Keratinocyte (primary cell): ENCODE measurements at regions not wholly inside any gene's neighbourhood (a gene's known extent, or its start where the extent isn't known, plus 50 kb on each side); places are given as distances from the start of the nearest gene placed in this dataset.

Source experiments
- DNase-seq: peaks from one replicate; pipeline ENCODE4 v3.0.0-alpha.2; 2011; ENCODE audit warnings: low read depth, missing footprints, low spot score
- FAIRE-seq: peaks from 2 replicates; lab custom pipeline; 2011; peaks lifted over from hg19 to GRCh38; lab: Jason Lieb, UNC
- H2AFZ ChIP-seq: 2 replicates; pipeline ENCODE4 v1.6.0; 2012; ENCODE audit warnings: low read length, control low read depth, inconsistent platforms; ENCODE audit not compliant: control insufficient read depth
- H3K27ac ChIP-seq: 2 replicates; pipeline ENCODE4 v1.5.1; 2011; ENCODE audit warnings: low read length; ENCODE audit not compliant: control insufficient read depth, insufficient read depth
- H3K27me3 ChIP-seq: 3 replicates; pipeline ENCODE4 v1.6.0; 2011; ENCODE audit warnings: low read length; ENCODE audit not compliant: control insufficient read depth, insufficient read depth; ENCODE audit errors: extremely low read depth
- H3K36me3 ChIP-seq, 2 experiments: 2 replicates in 1 of 2; 3 replicates in 1 of 2; pipeline ENCODE4 v1.5.1; 2011; ENCODE audit warnings: low read length in 2 of 2, mild to moderate bottlenecking in 1 of 2; ENCODE audit not compliant: control insufficient read depth in 2 of 2, insufficient read depth in 2 of 2; ENCODE audit errors: extremely low read depth in 1 of 2
- H3K4me1 ChIP-seq: 3 replicates; pipeline ENCODE4 v1.5.1; 2011; ENCODE audit warnings: low read length; ENCODE audit not compliant: control insufficient read depth, insufficient read depth; ENCODE audit errors: extremely low read depth
- H3K4me2 ChIP-seq: 3 replicates; pipeline ENCODE4 v1.6.0; 2011; ENCODE audit warnings: low read depth, low read length; ENCODE audit not compliant: control insufficient read depth, insufficient read depth; ENCODE audit errors: extremely low read depth
- H3K4me3 ChIP-seq, 3 experiments: fragments of 200-600 bp in 1 of 3; sonication (generic) in 1 of 3; 2 replicates in 2 of 3; 3 replicates in 1 of 3; pipeline ENCODE4 v1.5.1; 2011 to 2016; ENCODE audit warnings: low read length in 3 of 3, mild to moderate bottlenecking in 3 of 3, control low read depth in 2 of 3, inconsistent platforms in 1 of 3, low read depth in 1 of 3, mixed read lengths in 1 of 3, mixed run types in 1 of 3, moderate library complexity in 1 of 3; ENCODE audit not compliant: control insufficient read depth in 2 of 3, insufficient read depth in 2 of 3; ENCODE audit errors: extremely low read depth in 1 of 3
- H3K79me2 ChIP-seq: 2 replicates; pipeline ENCODE4 v1.6.0; 2012; ENCODE audit warnings: low read length; ENCODE audit not compliant: control insufficient read depth, insufficient read depth
- H3K9ac ChIP-seq: 3 replicates; pipeline ENCODE4 v1.6.0; 2011; ENCODE audit warnings: low read length; ENCODE audit not compliant: control insufficient read depth, insufficient read depth; ENCODE audit errors: extremely low read depth
- H3K9me1 ChIP-seq: 3 replicates; pipeline ENCODE4 v1.6.0; 2011; ENCODE audit warnings: low read length; ENCODE audit not compliant: control insufficient read depth, insufficient read depth; ENCODE audit errors: extremely low read depth
- H3K9me3 ChIP-seq: 2 replicates; pipeline ENCODE4 v1.5.1; 2012; ENCODE audit warnings: low read depth, low read length; ENCODE audit not compliant: control insufficient read depth
- H4K20me1 ChIP-seq: 3 replicates; pipeline ENCODE4 v1.6.0; 2011; ENCODE audit warnings: low read length; ENCODE audit not compliant: control insufficient read depth, insufficient read depth; ENCODE audit errors: extremely low read depth
- CTCF ChIP-seq, 3 experiments: IDR thresholded peaks in 1 of 3; conservative IDR thresholded peaks in 1 of 3; optimal IDR thresholded peaks in 1 of 3; 2 replicates in 2 of 3; 3 replicates in 1 of 3; pipeline versions ENCODE3 to v1.5.1; 2011; ENCODE audit warnings: low read length in 3 of 3, mild to moderate bottlenecking in 3 of 3, moderate library complexity in 2 of 3, control low read depth in 1 of 3, inconsistent platforms in 1 of 3; ENCODE audit not compliant: insufficient read depth in 2 of 3; ENCODE audit errors: extremely low read depth in 1 of 3
- EZH2 ChIP-seq: IDR thresholded peaks from one replicate; pipeline ENCODE4 v1.6.1; 2012; ENCODE audit warnings: inconsistent platforms, mild to moderate bottlenecking, low read length, moderate library complexity
- dilution Hi-C: fragments of 300-500 bp; cut with MboI; formaldehyde crosslinking; loops from one replicate; pipeline ENCODE4 v1.7.0; 2020; ENCODE audit warnings: low sequenced_read_pairs; ENCODE audit not compliant: extremely low pct_ligation_motif_present

GRCh38 chr2:147792966-147793617 is 51.7 kb upstream of the ACVR2A start:
- no peaks in the 10 kb centered on the region for H3K4me1 ChIP-seq
- H3K9me3 ChIP-seq, result no peaks in the 10 kb centered on the region
- H3K27ac ChIP-seq, result no peak overlapping the region
- TF ChIP-seq CTCF (optimal IDR thresholded peaks at IDR 0.05 in 1 of 3, IDR thresholded peaks at IDR 0.05 in 1 of 3, conservative IDR thresholded peaks at IDR 0.05 in 1 of 3; ENCODE audit: extremely low read depth in 1 of 3, insufficient read depth in 2 of 3, low read length in 3 of 3) (no peak), EZH2 (no peak)
- H3K27me3 ChIP-seq, result no peaks in the 10 kb centered on the region
- H3K4me2 ChIP-seq, result no peak overlapping the region
- no peaks in the 10 kb centered on the region for H3K79me2 ChIP-seq
- no peak for DNase-seq
- no peak for FAIRE-seq
- H3K4me3 ChIP-seq, result no peak overlapping the region
- H4K20me1 ChIP-seq, result no peaks in the 10 kb centered on the region
- no peak overlapping the region for H3K9ac ChIP-seq
- no peaks in the 10 kb centered on the region for H3K9me1 ChIP-seq
- no peaks in the 10 kb centered on the region for H3K36me3 ChIP-seq
- dilution Hi-C loops, result no loop called here
- no peak overlapping the region for H2AFZ ChIP-seq

- H3K9me3 ChIP-seq, result no peaks in the 10 kb centered on the region
- H3K4me2 ChIP-seq, result no peak overlapping the region
- FAIRE-seq (no peak), DNase-seq (no peak)
- dilution Hi-C loops, result no loop called here
- no peak overlapping the region for H3K27ac ChIP-seq
- H3K27me3 ChIP-seq, result no peaks in the 10 kb centered on the region
- no peak overlapping the region for H3K9ac ChIP-seq
- H4K20me1 ChIP-seq, result no peaks in the 10 kb centered on the region
- no peaks in the 10 kb centered on the region for H3K36me3 ChIP-seq
- H3K9me1 ChIP-seq, result no peaks in the 10 kb centered on the region
- TF ChIP-seq EZH2 (no peak), CTCF (optimal IDR thresholded peaks at IDR 0.05 in 1 of 3, IDR thresholded peaks at IDR 0.05 in 1 of 3, conservative IDR thresholded peaks at IDR 0.05 in 1 of 3; ENCODE audit: extremely low read depth in 1 of 3, insufficient read depth in 2 of 3, low read length in 3 of 3) (no peak)
- H3K79me2 ChIP-seq, result no peaks in the 10 kb centered on the region
- no peak overlapping the region for H3K4me3 ChIP-seq
- H3K4me1 ChIP-seq, result no peaks in the 10 kb centered on the region
- no peak overlapping the region for H2AFZ ChIP-seq
Observed at GRCh38 chr2:147790580-147790979, 54.2 kb upstream of the ACVR2A start.
